Osteoblast (primary cell): ENCODE measurements at regions not wholly inside any gene's neighbourhood (a gene's known extent, or its start where the extent isn't known, plus 50 kb on each side); places are given as distances from the start of the nearest gene placed in this dataset.
A peak's percentile ranks its signal among the peaks of the same experiment; 100 is the strongest.

Experiments
- DNase-seq: peaks from one replicate; pipeline ENCODE4 v3.0.0; 2011; ENCODE audit warnings: low spot score, mixed read lengths; ENCODE audit not compliant: insufficient read length; ENCODE audit errors: missing footprints
- H2AFZ ChIP-seq: 2 replicates; pipeline ENCODE4 v1.6.0; 2011; ENCODE audit warnings: mild to moderate bottlenecking, low read length
- H3K27ac ChIP-seq: 2 replicates; pipeline ENCODE4 v1.5.1; 2011; ENCODE audit warnings: mild to moderate bottlenecking, low read depth, low read length, moderate library complexity
- H3K27me3 ChIP-seq: 2 replicates; pipeline ENCODE4 v1.6.0; 2012; ENCODE audit warnings: mild to moderate bottlenecking, control low read depth, inconsistent platforms, low read length, moderate library complexity; ENCODE audit not compliant: insufficient read depth
- H3K36me3 ChIP-seq: 2 replicates; pipeline ENCODE4 v1.5.1; 2011; ENCODE audit warnings: mild to moderate bottlenecking, low read length, control low read depth, moderate library complexity; ENCODE audit not compliant: insufficient read depth
- H3K4me1 ChIP-seq: 2 replicates; pipeline ENCODE4 v1.5.1; 2011; ENCODE audit warnings: mild to moderate bottlenecking, low read length, control low read depth, moderate library complexity; ENCODE audit not compliant: insufficient read depth
- H3K4me2 ChIP-seq: 2 replicates; pipeline ENCODE4 v1.6.0; 2011; ENCODE audit warnings: mild to moderate bottlenecking, low read length; ENCODE audit not compliant: insufficient read depth
- H3K4me3 ChIP-seq: fragments of 200-600 bp; sonication (generic); 3 replicates; pipeline ENCODE4 v1.5.1; 2012; ENCODE audit warnings: mild to moderate bottlenecking, low read length, inconsistent platforms; ENCODE audit not compliant: insufficient read depth
- H3K79me2 ChIP-seq: 2 replicates; pipeline ENCODE4 v1.6.0; 2012; ENCODE audit warnings: mild to moderate bottlenecking, low read length, control low read depth, inconsistent platforms; ENCODE audit not compliant: insufficient read depth
- H3K9me3 ChIP-seq: 2 replicates; pipeline ENCODE4 v1.5.1; 2011; ENCODE audit warnings: low read depth, low read length, control low read depth
- H4K20me1 ChIP-seq: 2 replicates; pipeline ENCODE4 v1.6.0; 2012; ENCODE audit warnings: mild to moderate bottlenecking, low read length, control low read depth; ENCODE audit not compliant: insufficient read depth
- TF ChIP-seq, protein P1 (sequence below): IDR thresholded peaks from 2 replicates; pipeline ENCODE4 v1.5.1; 2011; ENCODE audit warnings: mild to moderate bottlenecking, low read depth, low read length, moderate library complexity; ENCODE audit errors: extremely low read depth

DNA sequence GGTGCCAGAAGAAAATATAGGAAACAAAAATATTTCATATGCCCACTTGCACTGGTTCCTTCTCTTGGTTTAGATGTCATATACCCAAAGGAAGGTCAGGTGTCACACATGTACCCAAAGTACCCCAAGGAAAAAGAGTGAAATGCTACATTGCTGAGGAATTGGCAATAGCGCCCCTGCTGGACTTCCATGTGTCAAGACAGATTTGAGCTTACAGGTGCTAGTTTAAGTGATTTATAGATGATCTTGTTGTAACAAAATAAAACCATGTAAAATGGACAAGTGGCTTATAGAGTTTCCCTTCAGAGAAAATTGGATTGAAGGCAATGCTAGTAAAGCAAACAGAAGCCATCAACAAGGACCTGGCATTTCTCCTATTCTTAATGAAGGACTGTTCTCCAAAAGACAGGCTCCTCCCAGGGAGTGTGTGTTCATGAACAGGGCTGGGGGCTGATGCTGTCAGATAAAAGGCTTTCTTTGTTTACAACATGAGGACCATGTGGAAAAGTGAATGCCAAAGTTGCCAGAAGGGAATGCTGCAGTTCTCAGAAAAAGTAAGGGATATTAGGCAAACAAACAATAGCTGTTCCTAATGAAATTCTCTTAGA lies 64.3 kb upstream of the PAK5 start:
- H3K36me3 ChIP-seq: no peaks in the 10 kb centered on the region
- no peak overlapping the region for H2AFZ ChIP-seq
- H3K4me1 ChIP-seq: no peaks in the 10 kb centered on the region
- TF ChIP-seq, protein P1, sequence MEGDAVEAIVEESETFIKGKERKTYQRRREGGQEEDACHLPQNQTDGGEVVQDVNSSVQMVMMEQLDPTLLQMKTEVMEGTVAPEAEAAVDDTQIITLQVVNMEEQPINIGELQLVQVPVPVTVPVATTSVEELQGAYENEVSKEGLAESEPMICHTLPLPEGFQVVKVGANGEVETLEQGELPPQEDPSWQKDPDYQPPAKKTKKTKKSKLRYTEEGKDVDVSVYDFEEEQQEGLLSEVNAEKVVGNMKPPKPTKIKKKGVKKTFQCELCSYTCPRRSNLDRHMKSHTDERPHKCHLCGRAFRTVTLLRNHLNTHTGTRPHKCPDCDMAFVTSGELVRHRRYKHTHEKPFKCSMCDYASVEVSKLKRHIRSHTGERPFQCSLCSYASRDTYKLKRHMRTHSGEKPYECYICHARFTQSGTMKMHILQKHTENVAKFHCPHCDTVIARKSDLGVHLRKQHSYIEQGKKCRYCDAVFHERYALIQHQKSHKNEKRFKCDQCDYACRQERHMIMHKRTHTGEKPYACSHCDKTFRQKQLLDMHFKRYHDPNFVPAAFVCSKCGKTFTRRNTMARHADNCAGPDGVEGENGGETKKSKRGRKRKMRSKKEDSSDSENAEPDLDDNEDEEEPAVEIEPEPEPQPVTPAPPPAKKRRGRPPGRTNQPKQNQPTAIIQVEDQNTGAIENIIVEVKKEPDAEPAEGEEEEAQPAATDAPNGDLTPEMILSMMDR: peak; percentile 54
- H4K20me1 ChIP-seq: no peaks in the 10 kb centered on the region
- H3K27me3 ChIP-seq: no peaks in the 10 kb centered on the region
- no peak overlapping the region for H3K4me2 ChIP-seq
- no peak for DNase-seq
- H3K4me3 ChIP-seq: no peak overlapping the region
- H3K9me3 ChIP-seq: no peaks in the 10 kb centered on the region
- no peaks in the 10 kb centered on the region for H3K79me2 ChIP-seq
- no peak overlapping the region for H3K27ac ChIP-seq

DNA sequence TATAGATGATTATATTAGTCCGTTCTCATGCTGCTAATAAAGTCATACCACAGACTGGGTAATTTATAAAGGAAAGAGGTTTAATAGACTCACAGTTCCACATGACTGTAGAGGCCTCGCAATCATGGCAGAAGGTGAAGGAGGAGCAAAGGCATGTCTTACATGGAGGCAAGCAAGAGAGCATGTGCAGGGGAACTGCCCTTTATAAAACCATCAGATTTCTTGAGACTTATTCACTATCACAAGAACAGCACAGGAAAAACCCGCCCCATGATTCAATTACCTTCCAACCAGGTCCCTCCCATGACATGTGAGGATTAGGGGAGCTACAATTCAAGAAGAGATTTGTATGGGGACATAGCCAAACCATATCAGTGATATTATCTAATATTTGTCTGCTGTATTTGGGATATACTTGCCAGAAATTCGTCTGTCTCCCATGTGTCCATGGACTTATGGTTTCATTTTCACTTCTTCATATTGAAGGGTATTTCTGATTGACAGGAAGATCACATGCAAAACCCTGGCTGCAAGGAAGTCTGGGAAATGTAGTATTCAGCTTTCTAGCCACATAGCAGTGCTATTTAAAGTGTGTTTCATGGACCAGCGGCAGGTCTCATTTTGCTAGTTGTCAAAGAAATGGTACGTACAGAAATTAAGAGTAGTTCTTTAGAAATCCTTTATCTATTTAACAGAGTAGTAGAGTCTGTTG lies 50.5 kb upstream of the PAK5 start:
- DNase-seq: no peak
- H4K20me1 ChIP-seq: no peaks in the 10 kb centered on the region
- peak overlapping the region; percentile 23 for H3K4me3 ChIP-seq
- H3K27me3 ChIP-seq: no peaks in the 10 kb centered on the region
- H3K9me3 ChIP-seq: no peaks in the 10 kb centered on the region
- no peaks in the 10 kb centered on the region for H3K36me3 ChIP-seq
- peak overlapping the region; percentile 47 for H2AFZ ChIP-seq
- no peaks in the 10 kb centered on the region for H3K79me2 ChIP-seq
- H3K27ac ChIP-seq: no peak overlapping the region
- H3K4me2 ChIP-seq: peak overlapping the region; percentile 38
- TF ChIP-seq, protein P1: no peak
- no peaks in the 10 kb centered on the region for H3K4me1 ChIP-seq
